ENCODE measurements at regions not wholly inside any gene's neighbourhood (a gene's known extent, or its start where the extent isn't known, plus 50 kb on each side); places are given as distances from the start of the nearest gene placed in this dataset.

GRCh38 chr1:38331496-38332210 is 285.1 kb upstream of the POU3F1 start:
- TF ChIP-seq, protein P1, sequence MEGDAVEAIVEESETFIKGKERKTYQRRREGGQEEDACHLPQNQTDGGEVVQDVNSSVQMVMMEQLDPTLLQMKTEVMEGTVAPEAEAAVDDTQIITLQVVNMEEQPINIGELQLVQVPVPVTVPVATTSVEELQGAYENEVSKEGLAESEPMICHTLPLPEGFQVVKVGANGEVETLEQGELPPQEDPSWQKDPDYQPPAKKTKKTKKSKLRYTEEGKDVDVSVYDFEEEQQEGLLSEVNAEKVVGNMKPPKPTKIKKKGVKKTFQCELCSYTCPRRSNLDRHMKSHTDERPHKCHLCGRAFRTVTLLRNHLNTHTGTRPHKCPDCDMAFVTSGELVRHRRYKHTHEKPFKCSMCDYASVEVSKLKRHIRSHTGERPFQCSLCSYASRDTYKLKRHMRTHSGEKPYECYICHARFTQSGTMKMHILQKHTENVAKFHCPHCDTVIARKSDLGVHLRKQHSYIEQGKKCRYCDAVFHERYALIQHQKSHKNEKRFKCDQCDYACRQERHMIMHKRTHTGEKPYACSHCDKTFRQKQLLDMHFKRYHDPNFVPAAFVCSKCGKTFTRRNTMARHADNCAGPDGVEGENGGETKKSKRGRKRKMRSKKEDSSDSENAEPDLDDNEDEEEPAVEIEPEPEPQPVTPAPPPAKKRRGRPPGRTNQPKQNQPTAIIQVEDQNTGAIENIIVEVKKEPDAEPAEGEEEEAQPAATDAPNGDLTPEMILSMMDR (IDR thresholded peaks at IDR 0.05; ENCODE audit: low read depth, low read length, poor library complexity, severe bottlenecking) = no peak
- no peak for TF ChIP-seq EZH2phosphoT487 (IDR thresholded peaks at IDR 0.05; ENCODE audit: borderline replicate concordance, low read length)

Measured in DOHH2 (cell line).